HFF-Myc (cell line): ENCODE measurements at regions not wholly inside any gene's neighbourhood (a gene's known extent, or its start where the extent isn't known, plus 50 kb on each side); places are given as distances from the start of the nearest gene placed in this dataset.
"Not testable (repeated sequence)": the region's sequence is repeated elsewhere in the genome, so short reads cannot be mapped to it uniquely, and the experiment has no call there.

Experiments used
- DNase-seq: peaks from one replicate; pipeline ENCODE4 v3.0.0-alpha.2; 2011; ENCODE audit warnings: low read depth; ENCODE audit errors: extremely low read depth
- H3K4me3 ChIP-seq: replicated peaks from 2 replicates; pipeline ENCODE4 v1.5.1; 2011; ENCODE audit warnings: low read depth, mild to moderate bottlenecking, control low read depth, low read length
- TF ChIP-seq, protein P1 (sequence below): IDR thresholded peaks from 2 replicates; pipeline ENCODE4 v1.5.1; 2012; ENCODE audit warnings: mild to moderate bottlenecking, low read depth, low read length, control low read depth; ENCODE audit errors: missing control alignments

DNA sequence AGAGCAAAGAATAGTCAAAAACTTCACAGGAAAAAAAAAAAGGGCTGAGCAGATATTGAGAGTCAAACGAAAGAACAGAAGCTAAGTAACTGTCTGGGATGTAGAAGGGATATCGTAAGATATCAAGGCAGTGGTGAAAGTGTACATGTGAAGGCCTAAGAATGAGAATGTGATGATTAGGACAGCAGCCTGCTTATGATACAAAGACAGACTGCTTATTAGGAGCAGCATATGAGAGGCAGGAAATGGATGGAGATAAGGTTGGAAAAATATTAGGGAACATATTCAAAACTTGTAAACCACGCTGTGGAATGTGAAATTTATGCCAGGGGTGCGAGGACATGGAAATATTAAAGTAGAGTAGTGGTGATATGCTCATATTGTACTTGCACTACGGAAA is 133.1 kb upstream of the FAM174A start:
- TF ChIP-seq, protein P1, sequence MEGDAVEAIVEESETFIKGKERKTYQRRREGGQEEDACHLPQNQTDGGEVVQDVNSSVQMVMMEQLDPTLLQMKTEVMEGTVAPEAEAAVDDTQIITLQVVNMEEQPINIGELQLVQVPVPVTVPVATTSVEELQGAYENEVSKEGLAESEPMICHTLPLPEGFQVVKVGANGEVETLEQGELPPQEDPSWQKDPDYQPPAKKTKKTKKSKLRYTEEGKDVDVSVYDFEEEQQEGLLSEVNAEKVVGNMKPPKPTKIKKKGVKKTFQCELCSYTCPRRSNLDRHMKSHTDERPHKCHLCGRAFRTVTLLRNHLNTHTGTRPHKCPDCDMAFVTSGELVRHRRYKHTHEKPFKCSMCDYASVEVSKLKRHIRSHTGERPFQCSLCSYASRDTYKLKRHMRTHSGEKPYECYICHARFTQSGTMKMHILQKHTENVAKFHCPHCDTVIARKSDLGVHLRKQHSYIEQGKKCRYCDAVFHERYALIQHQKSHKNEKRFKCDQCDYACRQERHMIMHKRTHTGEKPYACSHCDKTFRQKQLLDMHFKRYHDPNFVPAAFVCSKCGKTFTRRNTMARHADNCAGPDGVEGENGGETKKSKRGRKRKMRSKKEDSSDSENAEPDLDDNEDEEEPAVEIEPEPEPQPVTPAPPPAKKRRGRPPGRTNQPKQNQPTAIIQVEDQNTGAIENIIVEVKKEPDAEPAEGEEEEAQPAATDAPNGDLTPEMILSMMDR = no peak
- no peak overlapping the region for H3K4me3 ChIP-seq
- no peak for DNase-seq

DNA sequence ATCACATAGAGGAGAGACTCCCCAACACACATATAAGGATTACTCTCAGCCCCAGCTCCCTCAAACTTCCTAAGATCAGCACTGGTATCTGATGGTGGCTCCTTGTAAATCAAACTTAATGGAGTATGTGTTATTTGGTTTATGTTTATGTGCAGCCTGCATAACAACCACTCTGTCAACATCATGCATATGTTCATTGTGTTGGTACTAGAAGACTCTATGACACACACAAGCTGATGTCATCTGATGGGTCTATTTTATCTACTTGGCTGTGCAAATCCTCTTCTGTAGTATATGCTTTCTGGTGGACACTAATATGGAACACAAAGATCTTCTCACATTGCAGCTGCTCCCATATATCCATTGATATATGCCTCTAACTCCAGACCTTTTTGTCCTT is 134.0 kb upstream of the FAM174A start:
- TF ChIP-seq, protein P1 = no peak
- no peak for DNase-seq
- no peak overlapping the region for H3K4me3 ChIP-seq

DNA sequence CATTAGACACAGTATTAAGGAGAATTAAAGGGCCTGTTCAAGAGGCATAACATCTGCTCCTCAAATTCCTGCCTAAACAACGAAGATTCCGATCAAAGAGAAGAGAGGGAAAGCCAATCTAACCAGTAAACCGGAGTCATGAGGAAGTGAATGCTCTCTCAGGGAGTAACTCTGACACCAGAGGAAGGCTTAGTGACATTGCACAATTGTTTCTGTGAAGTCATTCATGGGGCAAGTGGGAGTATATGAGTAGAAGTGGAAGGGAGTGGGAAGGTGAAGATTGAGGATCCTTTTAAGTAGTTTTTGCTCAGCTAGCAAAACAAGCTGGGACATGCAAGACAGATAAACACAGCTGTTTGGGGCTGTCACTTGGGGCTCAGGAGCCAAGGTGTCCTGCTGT is 136.4 kb upstream of the FAM174A start:
- DNase-seq = not testable (repeated sequence)

DNA sequence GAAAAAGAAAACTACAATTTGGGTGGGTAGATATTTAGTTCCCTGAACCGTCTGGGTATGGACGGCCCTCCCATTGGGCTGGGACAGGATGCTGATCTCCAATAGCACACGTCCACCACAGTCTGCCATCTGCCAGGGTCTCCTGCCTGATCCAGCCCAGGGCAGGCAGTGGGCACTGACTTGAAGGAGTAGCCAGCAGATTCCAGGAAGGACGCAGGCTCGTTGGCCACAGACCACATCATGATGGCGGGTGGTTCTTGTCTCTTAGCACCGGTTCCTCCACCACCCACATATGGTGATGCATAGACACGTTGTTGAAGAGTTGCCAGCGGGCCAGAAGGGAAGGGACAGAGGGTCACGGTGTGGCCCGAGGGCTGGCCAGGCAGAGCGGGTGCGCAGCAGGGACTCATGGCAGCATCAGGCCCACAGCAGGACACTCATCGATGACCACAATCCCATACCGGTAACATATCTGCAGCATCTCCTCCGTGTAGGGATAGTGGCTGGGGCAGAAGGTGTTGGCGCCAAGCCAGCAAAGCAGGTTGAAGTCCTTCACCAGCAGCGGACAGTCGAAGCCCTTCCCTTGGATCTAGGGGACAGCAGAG is 155.8 kb upstream of the FAM174A start:
- DNase-seq, H3K4me3 ChIP-seq: not testable (repeated sequence)

More for the DNA sequence above, 136.4 kb upstream of the FAM174A start:
- H3K4me3 ChIP-seq = not testable (repeated sequence)

DNA sequence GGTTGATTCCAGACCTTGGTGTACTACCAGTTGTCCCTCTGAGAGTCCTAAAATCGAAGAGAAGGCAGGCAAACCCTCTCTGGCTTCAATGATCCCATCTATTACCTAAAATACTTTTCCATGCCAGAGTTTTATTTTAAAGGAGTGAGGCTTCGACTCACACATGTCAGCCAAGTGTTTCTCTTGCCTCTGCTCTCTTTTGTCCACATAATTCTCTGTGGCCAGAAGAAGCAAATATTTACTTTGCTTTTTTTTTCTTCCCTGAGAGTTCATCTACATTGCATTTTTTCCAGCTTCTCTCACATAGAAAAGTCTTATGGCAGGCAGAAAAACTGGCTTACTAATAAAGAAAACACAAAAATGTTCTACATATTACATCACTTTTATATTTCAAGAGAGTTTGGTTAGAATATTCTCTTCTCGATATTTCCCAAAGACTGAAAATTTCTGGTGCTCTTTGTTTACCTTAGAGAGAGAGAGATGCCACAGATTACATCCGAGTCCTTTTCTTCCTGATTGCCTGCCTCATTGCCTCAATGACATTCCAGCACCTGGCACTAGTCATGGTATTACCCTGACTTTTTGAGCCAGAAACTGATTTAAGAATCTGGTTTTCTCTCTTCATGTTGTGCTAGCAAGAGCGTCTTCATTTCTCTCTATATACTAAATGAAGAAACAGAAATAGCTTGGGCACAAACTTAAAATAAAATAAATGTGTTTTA is 170.3 kb upstream of the FAM174A start:
- DNase-seq, H3K4me3 ChIP-seq: not testable (repeated sequence)

DNA sequence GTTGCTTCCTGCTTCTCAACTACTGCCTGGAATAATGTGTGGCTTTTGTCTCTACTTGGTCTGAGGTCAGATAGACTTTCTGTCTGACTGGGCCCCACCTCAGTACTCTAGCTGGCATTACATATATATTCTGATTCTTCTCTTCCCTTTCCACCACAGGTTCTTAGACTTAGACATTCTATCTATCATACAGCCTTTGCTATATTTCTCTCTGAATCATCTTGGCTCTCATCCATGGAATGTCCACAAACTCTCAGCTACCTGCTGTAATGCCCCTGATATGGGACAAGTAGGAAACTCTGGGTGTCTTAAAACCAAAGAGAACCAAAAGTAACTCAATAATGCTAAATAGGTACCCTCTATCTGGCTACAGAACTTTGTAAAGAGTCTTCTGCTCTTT is 170.8 kb upstream of the FAM174A start:
- not testable (repeated sequence) for DNase-seq, H3K4me3 ChIP-seq

DNA sequence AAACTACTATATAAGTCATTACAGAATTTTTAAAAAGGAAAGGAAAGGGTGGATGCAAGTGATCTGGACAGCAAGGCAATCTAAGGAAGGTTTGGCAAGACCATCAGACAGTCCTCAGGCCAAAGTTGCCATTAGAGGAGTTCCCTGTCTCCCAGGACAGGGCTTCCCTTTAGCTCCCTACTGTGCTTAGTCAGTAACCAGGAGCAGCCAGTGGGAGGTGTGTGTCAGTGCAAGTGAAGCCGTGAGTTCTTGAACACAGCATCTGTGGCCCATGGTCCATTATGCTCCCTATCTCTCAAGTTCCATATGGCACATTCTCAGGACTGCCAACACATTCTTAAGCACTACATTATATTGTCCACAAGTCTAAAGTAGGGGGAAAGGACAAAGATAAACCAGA is 175.2 kb upstream of the FAM174A start:
- not testable (repeated sequence) for DNase-seq, H3K4me3 ChIP-seq

DNA sequence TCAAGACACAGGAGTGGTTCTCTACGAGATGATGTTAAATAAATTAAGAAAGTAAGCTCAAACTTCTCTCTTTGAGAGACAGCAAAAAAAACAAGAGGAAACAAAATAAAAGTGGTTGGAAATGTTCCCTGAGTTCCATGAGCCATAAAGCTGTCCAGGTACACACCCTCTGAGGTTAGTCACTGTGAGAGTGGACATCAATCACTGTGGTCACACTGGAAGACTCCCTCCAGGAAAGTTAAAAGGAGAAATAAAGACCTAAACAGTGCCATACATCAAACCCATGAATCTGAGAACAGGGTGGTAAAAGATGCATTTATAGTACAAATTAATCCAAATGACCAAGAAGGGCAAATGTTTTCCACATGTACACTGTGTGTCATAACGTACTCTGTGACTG is 188.9 kb upstream of the FAM174A start:
- not testable (repeated sequence) for DNase-seq, H3K4me3 ChIP-seq

DNA sequence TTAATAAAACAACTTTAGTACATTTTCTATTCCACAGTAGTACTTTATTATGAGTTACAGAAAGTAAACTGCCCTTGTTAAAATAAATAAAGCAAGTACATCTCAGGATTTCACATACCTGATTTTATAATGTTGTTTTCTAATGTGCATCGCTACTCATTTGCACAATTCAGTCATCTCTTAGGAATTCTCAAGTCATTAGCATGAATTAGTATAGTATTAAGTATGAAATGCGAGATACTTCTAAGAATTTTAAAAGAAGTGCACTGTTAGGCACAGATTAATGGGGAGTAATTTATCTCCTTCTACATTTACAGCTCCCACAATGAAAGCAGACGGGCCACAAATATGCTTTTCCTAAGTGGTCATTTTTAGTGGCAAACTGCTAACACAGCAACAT is 193.7 kb upstream of the FAM174A start:
- not testable (repeated sequence) for DNase-seq, H3K4me3 ChIP-seq

DNA sequence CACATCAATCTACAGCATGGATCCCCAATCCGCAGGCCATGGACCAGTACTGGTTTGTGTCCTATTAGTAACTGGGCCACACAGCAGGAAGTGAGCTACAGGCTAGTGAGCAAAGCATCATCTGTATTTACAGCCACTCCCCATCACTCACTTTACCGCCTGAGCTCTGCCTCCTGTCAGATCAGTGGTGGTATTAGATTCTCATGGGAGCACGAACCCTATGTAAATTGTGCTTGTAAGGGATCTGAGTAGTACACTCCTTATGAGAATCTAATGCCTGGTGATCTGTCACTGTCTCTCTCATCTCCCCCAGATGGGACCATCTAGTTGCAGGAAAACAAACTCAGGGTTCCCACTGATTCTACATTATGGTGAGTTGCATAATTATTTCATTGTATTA is 212.7 kb upstream of the FAM174A start:
- TF ChIP-seq, protein P1 = no peak
- DNase-seq = no peak
- no peak overlapping the region for H3K4me3 ChIP-seq

DNA sequence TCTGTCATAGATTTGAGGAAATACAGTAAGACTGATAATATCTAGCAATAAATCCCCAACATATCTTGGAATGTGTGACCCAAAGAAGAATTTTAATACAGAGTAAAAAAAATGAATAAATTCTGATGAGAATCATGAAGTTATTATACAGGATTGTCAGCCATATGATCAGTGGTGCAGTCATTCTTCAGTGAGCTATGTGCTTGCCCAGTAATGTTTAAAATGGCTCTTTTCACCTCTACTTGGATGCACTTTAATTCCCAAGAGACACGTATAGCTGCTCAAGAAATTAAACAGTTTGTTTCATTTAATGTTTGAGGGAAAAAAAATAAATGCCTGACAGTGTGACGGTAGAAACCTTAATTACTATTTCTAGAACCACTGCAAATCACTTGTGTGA is 215.3 kb upstream of the FAM174A start:
- H3K4me3 ChIP-seq = no peak overlapping the region
- TF ChIP-seq, protein P1 = no peak
- no peak for DNase-seq
